ENCODE measurements at regions not wholly inside any gene's neighbourhood (a gene's known extent, or its start where the extent isn't known, plus 50 kb on each side); places are given as distances from the start of the nearest gene placed in this dataset.

- intact Hi-C loops (cut with DNase I), result no loop called here
- H3K9me3 ChIP-seq (ENCODE audit: control insufficient read depth, low read length), result no peaks in the 10 kb centered on the region
- DNase-seq (no peak), ATAC-seq (no peak)
- H3K27me3 ChIP-seq (ENCODE audit: control insufficient read depth, insufficient read depth), result no peaks in the 10 kb centered on the region
- no peak overlapping the region for H3K4me3 ChIP-seq (ENCODE audit: low read length)
- no peaks in the 10 kb centered on the region for H3K4me1 ChIP-seq (ENCODE audit: control insufficient read depth, insufficient read depth, low read length)
- 89% methylated on average over 1 of the region's 1 CpG for WGBS
- no peak overlapping the region for H3K27ac ChIP-seq (ENCODE audit: low read length)
Measured at GRCh38 chr2:181231151-181231550, 226.0 kb upstream of the ITGA4 start.

DNA sequence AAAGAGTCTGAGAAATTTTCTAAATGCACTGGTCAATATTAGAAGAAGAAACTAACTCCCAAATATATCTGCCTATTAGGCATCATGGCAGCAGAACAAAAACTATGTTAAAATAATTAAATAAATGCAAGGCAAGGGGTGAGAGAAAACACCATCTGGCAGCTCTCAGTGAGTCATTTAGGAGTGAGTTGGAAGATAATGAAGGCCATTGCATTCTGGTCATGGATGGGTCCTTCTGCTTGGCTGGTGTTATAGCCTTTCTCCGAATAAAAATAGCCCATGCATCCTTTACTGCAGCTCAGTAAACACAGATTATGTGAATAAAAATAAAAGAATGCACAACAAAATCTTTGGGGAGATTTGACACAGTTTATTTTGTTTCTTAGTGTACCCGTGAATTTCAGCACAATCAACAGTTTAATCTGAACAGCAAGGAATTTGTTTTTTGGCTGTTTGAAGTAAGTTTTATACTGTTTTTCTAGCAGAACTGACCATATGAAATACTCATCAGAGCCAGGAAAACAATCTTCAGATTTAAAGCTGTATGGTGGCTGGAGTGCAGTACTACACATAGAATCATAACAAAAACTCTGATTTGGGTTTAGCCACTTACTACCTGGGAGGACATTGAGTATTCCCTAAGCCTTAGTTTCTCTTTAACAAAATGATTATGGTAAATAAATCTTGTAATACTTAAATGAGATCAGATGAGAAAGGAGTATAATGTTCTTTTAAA is 225.1 kb upstream of the ITGA4 start:
- Histone ChIP-seq H3K27ac (ENCODE audit: low read length) (no peak overlapping the region), H3K27me3 (ENCODE audit: control insufficient read depth, insufficient read depth) (no peaks in the 10 kb centered on the region), H3K4me3 (ENCODE audit: low read length) (no peak overlapping the region), H3K9me3 (ENCODE audit: control insufficient read depth, low read length) (no peaks in the 10 kb centered on the region), H3K4me1 (ENCODE audit: control insufficient read depth, insufficient read depth, low read length) (no peaks in the 10 kb centered on the region)
- ATAC-seq (no peak), DNase-seq (no peak)
- 46% methylated on average over 2 of the region's 2 CpGs for WGBS
- intact Hi-C loops (cut with DNase I), result no loop called here

DNA sequence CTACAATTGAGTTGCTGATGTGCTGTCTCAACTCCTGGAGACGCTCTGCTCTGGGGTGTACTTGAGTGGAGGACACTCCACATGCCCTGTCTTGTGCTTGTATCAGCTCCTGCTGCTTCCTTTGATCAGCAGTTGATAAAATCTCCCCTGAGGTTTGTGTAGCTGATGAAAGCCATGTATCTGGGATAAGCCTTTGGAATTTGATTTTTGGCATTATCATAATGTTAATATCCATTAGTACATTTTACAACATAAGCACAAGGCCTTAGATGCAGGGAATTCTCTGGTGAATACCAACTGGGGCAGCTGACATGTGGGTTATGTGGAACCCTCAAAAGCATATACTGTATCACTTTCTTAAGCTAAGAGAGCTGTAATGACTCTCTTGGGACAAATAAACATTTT is 222.7 kb upstream of the ITGA4 start:
- Histone ChIP-seq H3K27ac (ENCODE audit: low read length) (no peak overlapping the region), H3K4me3 (ENCODE audit: low read length) (no peak overlapping the region), H3K4me1 (ENCODE audit: control insufficient read depth, insufficient read depth, low read length) (no peaks in the 10 kb centered on the region), H3K9me3 (ENCODE audit: control insufficient read depth, low read length) (no peaks in the 10 kb centered on the region), H3K27me3 (ENCODE audit: control insufficient read depth, insufficient read depth) (no peaks in the 10 kb centered on the region)
- 62% methylated on average over 1 of the region's 1 CpG for WGBS
- DNase-seq, result no peak
- no peak for ATAC-seq
- intact Hi-C loops (cut with DNase I), result no loop called here

DNA sequence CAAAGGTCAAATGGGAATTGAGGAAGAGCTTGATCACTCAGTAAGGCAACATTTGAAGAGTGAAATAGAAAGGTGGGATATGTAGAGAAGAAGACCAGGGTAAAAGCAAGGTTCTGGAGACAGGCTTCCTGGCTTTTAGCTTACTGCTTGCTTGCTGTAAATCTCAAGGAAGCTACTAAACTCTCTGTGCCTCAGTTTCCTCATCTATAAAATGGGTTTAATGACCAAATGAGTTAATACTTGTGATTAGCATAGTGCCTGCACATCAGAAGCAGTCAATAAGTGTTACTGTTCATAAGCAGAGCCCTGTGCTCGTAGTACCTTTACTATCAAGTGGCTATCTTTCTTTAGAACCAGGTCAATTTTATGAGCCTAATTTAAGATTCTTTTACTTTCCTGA is 222.2 kb upstream of the ITGA4 start:
- intact Hi-C loops (cut with DNase I), result no loop called here
- ATAC-seq (no peak), DNase-seq (no peak)

GRCh38 chr2:181235683-181236459 is 221.3 kb upstream of the ITGA4 start:
- H3K27ac ChIP-seq (ENCODE audit: low read length), result no peak overlapping the region
- intact Hi-C loops (cut with DNase I), result no loop called here
- WGBS, result 85% methylated on average over 4 of the region's 4 CpGs
- no peaks in the 10 kb centered on the region for H3K9me3 ChIP-seq (ENCODE audit: control insufficient read depth, low read length)
- H3K4me3 ChIP-seq (ENCODE audit: low read length), result no peak overlapping the region
- DNase-seq, result no peak
- no peaks in the 10 kb centered on the region for H3K27me3 ChIP-seq (ENCODE audit: control insufficient read depth, insufficient read depth)
- H3K4me1 ChIP-seq (ENCODE audit: control insufficient read depth, insufficient read depth, low read length), result no peaks in the 10 kb centered on the region
- no peak for ATAC-seq

More for the DNA sequence above, 222.2 kb upstream of the ITGA4 start:
- H3K27me3 ChIP-seq (ENCODE audit: control insufficient read depth, insufficient read depth), result no peaks in the 10 kb centered on the region
- H3K9me3 ChIP-seq (ENCODE audit: control insufficient read depth, low read length), result no peaks in the 10 kb centered on the region
- WGBS, result 81% methylated on average over 1 of the region's 1 CpG
- no peak overlapping the region for H3K4me3 ChIP-seq (ENCODE audit: low read length)
- H3K27ac ChIP-seq (ENCODE audit: low read length), result no peak overlapping the region
- no peaks in the 10 kb centered on the region for H3K4me1 ChIP-seq (ENCODE audit: control insufficient read depth, insufficient read depth, low read length)

- Histone ChIP-seq H3K27me3 (ENCODE audit: control insufficient read depth, insufficient read depth) (no peaks in the 10 kb centered on the region), H3K9me3 (ENCODE audit: control insufficient read depth, low read length) (no peaks in the 10 kb centered on the region), H3K4me3 (ENCODE audit: low read length) (no peak overlapping the region), H3K4me1 (ENCODE audit: control insufficient read depth, insufficient read depth, low read length) (no peaks in the 10 kb centered on the region), H3K27ac (ENCODE audit: low read length) (no peak overlapping the region)
- ATAC-seq (no peak), DNase-seq (no peak)
- WGBS, result 66% methylated on average over 2 of the region's 2 CpGs
- intact Hi-C loops (cut with DNase I), result no loop called here
Measured at GRCh38 chr2:181239201-181239799, 217.9 kb upstream of the ITGA4 start.

DNA sequence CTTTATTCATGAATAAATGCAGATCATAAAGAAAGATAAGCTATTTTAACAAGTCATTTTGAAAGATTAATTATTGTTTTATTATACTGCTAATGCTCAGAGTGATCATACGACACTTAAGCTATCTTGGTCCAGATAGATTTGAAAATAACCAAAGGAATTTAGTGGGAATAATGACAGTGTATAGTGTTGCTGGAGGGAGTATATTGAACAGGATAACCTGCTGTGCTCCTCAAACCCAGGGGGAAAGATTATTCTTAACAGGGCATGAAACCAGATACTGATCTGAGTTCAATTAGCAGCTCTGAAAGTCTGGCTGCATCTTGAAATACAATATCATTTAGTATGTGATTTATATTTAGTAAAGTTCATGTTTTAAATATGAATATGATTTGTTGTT is 216.3 kb upstream of the ITGA4 start:
- ATAC-seq (no peak), DNase-seq (no peak)
- Histone ChIP-seq H3K27me3 (ENCODE audit: control insufficient read depth, insufficient read depth) (no peaks in the 10 kb centered on the region), H3K9me3 (ENCODE audit: control insufficient read depth, low read length) (no peaks in the 10 kb centered on the region), H3K4me1 (ENCODE audit: control insufficient read depth, insufficient read depth, low read length) (no peaks in the 10 kb centered on the region), H3K4me3 (ENCODE audit: low read length) (no peak overlapping the region), H3K27ac (ENCODE audit: low read length) (no peak overlapping the region)
- 87% methylated on average over 1 of the region's 1 CpG for WGBS
- intact Hi-C loops (cut with DNase I), result no loop called here

GRCh38 chr2:181241366-181241765 is 215.8 kb upstream of the ITGA4 start:
- no peak overlapping the region for H3K27ac ChIP-seq (ENCODE audit: low read length)
- H3K9me3 ChIP-seq (ENCODE audit: control insufficient read depth, low read length), result no peaks in the 10 kb centered on the region
- 69% methylated on average over 2 of the region's 2 CpGs for WGBS
- H3K4me1 ChIP-seq (ENCODE audit: control insufficient read depth, insufficient read depth, low read length), result no peaks in the 10 kb centered on the region
- H3K27me3 ChIP-seq (ENCODE audit: control insufficient read depth, insufficient read depth), result no peaks in the 10 kb centered on the region
- H3K4me3 ChIP-seq (ENCODE audit: low read length), result no peak overlapping the region
- no peak for DNase-seq
- intact Hi-C loops (cut with DNase I), result no loop called here
- no peak for ATAC-seq

DNA sequence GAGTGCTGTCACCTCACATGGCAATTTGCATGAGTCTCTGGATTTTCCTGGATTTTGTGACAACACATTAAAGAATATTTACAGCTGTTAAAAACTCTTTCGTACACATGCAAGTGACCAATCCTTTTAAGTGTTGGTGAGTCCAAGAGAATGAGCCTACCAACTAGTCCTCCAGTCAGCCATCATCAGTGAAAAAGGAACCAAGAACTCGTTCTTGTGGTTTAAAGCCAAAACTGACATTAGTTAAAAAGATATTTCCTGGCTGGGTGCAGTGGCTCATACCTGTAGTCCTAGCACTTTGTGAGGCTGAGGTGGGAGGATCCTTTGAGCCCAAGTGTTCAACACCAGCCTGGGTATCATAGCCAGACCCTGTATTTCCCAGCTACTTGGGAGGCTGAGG is 215.4 kb upstream of the ITGA4 start:
- Histone ChIP-seq H3K27me3 (ENCODE audit: control insufficient read depth, insufficient read depth) (no peaks in the 10 kb centered on the region), H3K4me3 (ENCODE audit: low read length) (no peak overlapping the region), H3K27ac (ENCODE audit: low read length) (no peak overlapping the region), H3K9me3 (ENCODE audit: control insufficient read depth, low read length) (no peaks in the 10 kb centered on the region), H3K4me1 (ENCODE audit: control insufficient read depth, insufficient read depth, low read length) (no peaks in the 10 kb centered on the region)
- intact Hi-C loops (cut with DNase I), result no loop called here
- DNase-seq (no peak), ATAC-seq (no peak)
- 70% methylated on average over 2 of the region's 2 CpGs for WGBS

DNA sequence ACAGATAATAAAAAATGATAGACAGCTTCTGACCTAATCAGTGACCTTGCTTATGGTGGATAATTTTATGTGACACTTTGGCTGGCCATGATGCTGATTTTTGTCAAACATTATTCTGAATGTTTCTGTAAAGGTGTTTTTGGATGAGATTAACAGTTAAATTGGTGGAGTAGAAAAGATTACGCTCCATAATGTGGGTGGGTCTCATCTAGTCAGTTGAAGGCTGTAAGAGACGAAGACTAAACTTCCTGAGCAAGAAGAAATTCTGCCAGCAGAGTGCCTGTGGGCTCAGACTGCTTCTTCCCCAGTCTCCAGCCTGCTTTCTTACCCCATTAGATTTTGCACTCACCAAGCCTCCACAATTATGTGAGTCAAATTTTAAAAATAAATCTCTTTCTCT is 214.9 kb upstream of the ITGA4 start:
- no peaks in the 10 kb centered on the region for H3K4me1 ChIP-seq (ENCODE audit: control insufficient read depth, insufficient read depth, low read length)
- H3K27ac ChIP-seq (ENCODE audit: low read length), result no peak overlapping the region
- H3K4me3 ChIP-seq (ENCODE audit: low read length), result no peak overlapping the region
- H3K9me3 ChIP-seq (ENCODE audit: control insufficient read depth, low read length), result no peaks in the 10 kb centered on the region
- whole genome bisulfite sequencing, result 80% methylated on average over 2 of the region's 2 CpGs
- no peaks in the 10 kb centered on the region for H3K27me3 ChIP-seq (ENCODE audit: control insufficient read depth, insufficient read depth)
- ATAC-seq (no peak), DNase-seq (no peak)
- intact Hi-C loops (cut with DNase I), result no loop called here

DNA sequence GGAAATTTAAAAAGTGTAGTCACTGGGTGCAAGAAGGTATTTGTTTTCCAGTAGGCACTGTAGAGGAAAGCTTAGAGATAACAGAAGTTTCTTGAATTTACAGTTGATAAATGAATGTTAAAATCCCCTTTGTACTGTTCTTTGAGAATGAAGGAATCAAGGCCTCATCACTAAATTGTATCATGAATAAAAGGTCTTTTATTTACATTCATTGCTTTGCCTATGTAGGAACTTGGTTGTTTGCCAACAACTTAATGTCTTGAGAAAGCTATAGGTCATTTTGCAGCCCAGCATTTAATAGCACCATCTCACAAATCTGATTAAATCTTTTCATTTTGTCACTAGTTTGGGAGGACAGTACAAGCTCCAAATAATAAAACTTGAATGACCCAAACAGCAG is 213.9 kb upstream of the ITGA4 start:
- H3K4me1 ChIP-seq (ENCODE audit: control insufficient read depth, insufficient read depth, low read length), result no peaks in the 10 kb centered on the region
- H3K27me3 ChIP-seq (ENCODE audit: control insufficient read depth, insufficient read depth), result no peaks in the 10 kb centered on the region
- no peak for DNase-seq
- no peak overlapping the region for H3K4me3 ChIP-seq (ENCODE audit: low read length)
- intact Hi-C loops (cut with DNase I), result no loop called here
- no peak overlapping the region for H3K27ac ChIP-seq (ENCODE audit: low read length)
- H3K9me3 ChIP-seq (ENCODE audit: control insufficient read depth, low read length), result no peaks in the 10 kb centered on the region
- ATAC-seq, result no peak

Measured in right cardiac atrium (tissue), 5 donors.